Mesenchymal stem cell (in vitro differentiated cells and primary cell): ENCODE measurements at regions not wholly inside any gene's neighbourhood (a gene's known extent, or its start where the extent isn't known, plus 50 kb on each side); places are given as distances from the start of the nearest gene placed in this dataset.

ENCODE experiments used
- DNase-seq: peaks from one replicate; pipeline ENCODE4 v3.0.0-alpha.2; 2013
- H2AFZ ChIP-seq: one replicate; pipeline ENCODE4 v1.6.1; 2013; ENCODE audit warnings: low read depth, mild to moderate bottlenecking, control low read depth, inconsistent platforms, low read length, moderate library complexity
- H2AK5ac ChIP-seq: 2 replicates; pipeline ENCODE4 v1.6.1; 2013; ENCODE audit warnings: low read length, moderate library complexity, mild to moderate bottlenecking, inconsistent platforms; ENCODE audit not compliant: severe bottlenecking
- H2BK120ac ChIP-seq: one replicate; pipeline ENCODE4 v1.6.1; 2013; ENCODE audit warnings: low read depth, mild to moderate bottlenecking, inconsistent platforms, low read length, moderate library complexity
- H2BK12ac ChIP-seq, 2 experiments: one replicate each; pipeline ENCODE4 v1.6.1; 2013; ENCODE audit warnings: inconsistent platforms in 2 of 2, low read length in 2 of 2, mild to moderate bottlenecking in 2 of 2, moderate library complexity in 2 of 2, control low read depth in 1 of 2
- H2BK15ac ChIP-seq: one replicate; pipeline ENCODE4 v1.6.1; 2013; ENCODE audit warnings: mild to moderate bottlenecking, low read depth, inconsistent platforms; ENCODE audit not compliant: poor library complexity, severe bottlenecking
- H2BK5ac ChIP-seq: 2 replicates; pipeline ENCODE4 v1.6.1; 2013; ENCODE audit warnings: low read depth, mild to moderate bottlenecking, low read length, control low read depth, inconsistent platforms; ENCODE audit not compliant: poor library complexity, severe bottlenecking
- H3K14ac ChIP-seq, 2 experiments: one replicate each; pipeline ENCODE4 v1.6.1; 2013; ENCODE audit warnings: inconsistent platforms in 2 of 2, low read length in 2 of 2, control low read depth in 1 of 2, mild to moderate bottlenecking in 1 of 2, moderate library complexity in 1 of 2
- H3K18ac ChIP-seq, 2 experiments: one replicate each; pipeline ENCODE4 v1.6.1; 2013; ENCODE audit warnings: inconsistent platforms in 2 of 2, low read length in 2 of 2, control low read depth in 1 of 2, low read depth in 1 of 2, mild to moderate bottlenecking in 1 of 2
- H3K23ac ChIP-seq, 2 experiments: one replicate each; pipeline ENCODE4 v1.6.1; 2013; ENCODE audit warnings: inconsistent platforms in 2 of 2, low read length in 2 of 2, mild to moderate bottlenecking in 2 of 2, moderate library complexity in 2 of 2, control low read depth in 1 of 2
- H3K27ac ChIP-seq: 2 replicates; pipeline ENCODE4 v1.5.1; 2013; ENCODE audit warnings: mild to moderate bottlenecking, moderate library complexity, low read length, control low read depth, inconsistent platforms; ENCODE audit not compliant: poor library complexity, severe bottlenecking
- H3K27me3 ChIP-seq, 2 experiments: 2 replicates each; pipeline versions ENCODE4 v1.6.1 to v1.7.0; 2013; ENCODE audit warnings: low read length in 2 of 2, mild to moderate bottlenecking in 2 of 2, moderate library complexity in 2 of 2, control low read depth in 1 of 2, inconsistent platforms in 1 of 2; ENCODE audit not compliant: control insufficient read depth in 1 of 2, insufficient read depth in 1 of 2
- H3K36me3 ChIP-seq, 2 experiments: 2 replicates each; pipeline versions ENCODE4 v1.6.1 to v1.7.0; 2013; ENCODE audit warnings: low read length in 2 of 2, control low read depth in 1 of 2, inconsistent platforms in 1 of 2, low read depth in 1 of 2, mild to moderate bottlenecking in 1 of 2; ENCODE audit not compliant: insufficient read depth in 2 of 2, control insufficient read depth in 1 of 2
- H3K4ac ChIP-seq, 2 experiments: one replicate each; pipeline ENCODE4 v1.6.1; 2013; ENCODE audit warnings: inconsistent platforms in 2 of 2, low read length in 2 of 2, mild to moderate bottlenecking in 2 of 2, moderate library complexity in 2 of 2, control low read depth in 1 of 2, low read depth in 1 of 2
- H3K4me1 ChIP-seq: 2 replicates; pipeline ENCODE4 v1.6.1; 2013; ENCODE audit warnings: low read depth, low read length, control low read depth; ENCODE audit not compliant: control insufficient read depth, insufficient read depth
- H3K4me2 ChIP-seq: 2 replicates; pipeline ENCODE4 v1.6.1; 2013; ENCODE audit warnings: low read length, mild to moderate bottlenecking, inconsistent platforms; ENCODE audit not compliant: poor library complexity, severe bottlenecking
- H3K4me3 ChIP-seq, 2 experiments: 2 replicates each; pipeline versions ENCODE4 v1.5.1 to v1.7.0; 2013; ENCODE audit warnings: low read length in 2 of 2, mild to moderate bottlenecking in 2 of 2, control low read depth in 1 of 2, low read depth in 1 of 2; ENCODE audit not compliant: insufficient read depth in 1 of 2
- H3K79me1 ChIP-seq: replicated peaks from 2 replicates; pipeline ENCODE4 v1.6.1; 2013; ENCODE audit warnings: mild to moderate bottlenecking, control low read depth, low read length, inconsistent platforms; ENCODE audit not compliant: poor library complexity, severe bottlenecking
- H3K9ac ChIP-seq: 2 replicates; pipeline ENCODE4 v1.7.0; 2013; ENCODE audit warnings: mild to moderate bottlenecking, low read length, moderate library complexity
- H3K9me3 ChIP-seq: 2 replicates; pipeline ENCODE4 v1.7.0; 2013; ENCODE audit warnings: mild to moderate bottlenecking, low read length; ENCODE audit not compliant: control insufficient read depth
- H4K8ac ChIP-seq: one replicate; pipeline ENCODE4 v1.6.1; 2013; ENCODE audit warnings: inconsistent platforms, mild to moderate bottlenecking, low read length, moderate library complexity
- H4K91ac ChIP-seq: one replicate; pipeline ENCODE4 v1.6.1; 2013; ENCODE audit warnings: mild to moderate bottlenecking, low read length, inconsistent platforms
- WGBS: methylation state at CpG from one replicate; pipeline ENCODE4 v1.1.7; 2013; ENCODE audit warnings: mixed read lengths; 5-methylcytosine and 5-hydroxymethylcytosine counted together

DNA sequence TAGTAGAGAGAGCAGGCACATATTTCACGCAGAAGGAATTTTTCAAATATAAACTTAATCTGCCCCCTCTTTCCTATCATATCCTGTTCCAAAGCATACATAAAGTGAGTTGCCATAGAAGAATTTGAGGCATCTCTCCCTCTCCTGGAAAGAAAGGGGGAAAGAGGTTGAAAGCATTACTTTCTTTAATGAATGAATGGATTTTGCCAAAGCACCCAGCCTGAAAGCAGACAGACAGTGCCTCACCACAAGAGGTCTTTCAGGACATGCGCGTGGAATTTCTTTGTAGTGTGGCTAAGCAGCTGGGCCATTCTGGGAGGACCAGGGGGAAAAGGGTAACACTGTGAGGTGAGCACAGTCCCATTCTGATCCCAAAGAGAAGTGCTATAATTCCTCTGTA, 651.4 kb downstream of the IQCM start:
- H2AFZ ChIP-seq, result no peak overlapping the region
- H3K79me1 ChIP-seq, result no peaks in the 10 kb centered on the region
- peak; percentile 29 for DNase-seq
- H3K27ac ChIP-seq, result peak overlapping the region; percentile 99
- H3K4me1 ChIP-seq, result no peaks in the 10 kb centered on the region
- no peak overlapping the region for H2BK12ac ChIP-seq
- H2AK5ac ChIP-seq, result peak overlapping the region; percentile 95
- WGBS, result 30% methylated on average over 2 of the region's 3 CpGs
- H3K4me3 ChIP-seq, result no peak overlapping the region
- no peak overlapping the region for H3K14ac ChIP-seq
- no peaks in the 10 kb centered on the region for H3K27me3 ChIP-seq
- H2BK120ac ChIP-seq, result peak overlapping the region; percentile 49
- no peak overlapping the region for H2BK15ac ChIP-seq
- H3K23ac ChIP-seq, result no peak overlapping the region
- H3K4me2 ChIP-seq, result peak overlapping the region; percentile 22
- no peak overlapping the region for H3K4ac ChIP-seq
- H3K36me3 ChIP-seq, result no peaks in the 10 kb centered on the region
- no peak overlapping the region for H4K91ac ChIP-seq
- no peak overlapping the region for H3K9ac ChIP-seq
- no peak overlapping the region for H4K8ac ChIP-seq
- peak overlapping the region; percentile 99 for H2BK5ac ChIP-seq
- no peak overlapping the region for H3K18ac ChIP-seq
- H3K9me3 ChIP-seq, result no peaks in the 10 kb centered on the region

DNA sequence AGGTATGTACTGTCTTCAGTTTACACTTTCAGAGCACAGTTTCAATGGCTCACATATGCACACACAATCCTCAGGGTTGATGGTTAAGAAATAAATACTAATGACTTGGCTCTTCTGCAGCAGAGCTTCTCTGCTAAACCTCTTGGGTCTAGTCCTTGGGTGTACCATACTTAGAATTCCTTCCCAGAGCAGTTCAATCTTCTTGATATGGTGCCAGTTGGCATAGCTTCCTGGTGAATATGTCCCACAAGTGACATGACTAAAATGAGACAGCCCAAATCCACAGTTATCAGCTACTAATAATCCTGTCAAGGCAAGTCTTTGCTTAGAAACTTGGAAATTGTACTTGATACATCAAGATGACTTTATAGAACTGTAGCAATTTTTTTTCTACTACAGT, 654.4 kb downstream of the IQCM start:
- no peak overlapping the region for H3K4me2 ChIP-seq
- H4K8ac ChIP-seq, result no peak overlapping the region
- no peak overlapping the region for H2BK5ac ChIP-seq
- H3K27ac ChIP-seq, result no peak overlapping the region
- H3K9me3 ChIP-seq, result no peaks in the 10 kb centered on the region
- H2BK12ac ChIP-seq, result no peak overlapping the region
- no peak overlapping the region for H3K18ac ChIP-seq
- H3K14ac ChIP-seq, result no peak overlapping the region
- H3K23ac ChIP-seq, result no peak overlapping the region
- DNase-seq, result no peak
- H3K36me3 ChIP-seq, result no peaks in the 10 kb centered on the region
- H2AFZ ChIP-seq, result no peak overlapping the region
- no peak overlapping the region for H2BK120ac ChIP-seq
- no peak overlapping the region for H3K4me3 ChIP-seq
- no peak overlapping the region for H3K9ac ChIP-seq
- H3K79me1 ChIP-seq, result no peaks in the 10 kb centered on the region
- no peak overlapping the region for H2AK5ac ChIP-seq
- H3K4ac ChIP-seq, result no peak overlapping the region
- H3K4me1 ChIP-seq, result no peaks in the 10 kb centered on the region
- H2BK15ac ChIP-seq, result no peak overlapping the region
- H4K91ac ChIP-seq, result no peak overlapping the region
- no peaks in the 10 kb centered on the region for H3K27me3 ChIP-seq

DNA sequence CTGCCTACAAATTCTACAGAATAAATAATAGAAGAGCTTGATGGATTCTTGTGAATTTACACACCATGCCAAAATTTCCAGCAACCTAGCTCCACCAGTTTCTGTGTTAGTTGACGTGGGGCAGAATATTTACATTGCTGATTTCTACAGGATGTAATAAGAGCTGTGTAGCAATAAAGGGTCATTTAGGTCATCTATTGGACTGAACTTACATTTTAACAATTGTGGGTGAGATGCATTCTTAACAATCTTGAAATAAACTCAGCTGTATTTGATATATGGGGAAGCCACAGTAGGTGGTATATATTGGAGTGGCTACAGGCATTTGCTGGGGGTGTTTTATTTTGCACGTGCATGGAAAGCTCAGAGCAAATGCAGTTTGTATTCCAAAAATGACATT, 655.3 kb downstream of the IQCM start:
- H2BK5ac ChIP-seq, result no peak overlapping the region
- H4K91ac ChIP-seq, result no peak overlapping the region
- H3K23ac ChIP-seq, result no peak overlapping the region
- H3K79me1 ChIP-seq, result no peaks in the 10 kb centered on the region
- no peak overlapping the region for H3K9ac ChIP-seq
- H3K14ac ChIP-seq, result no peak overlapping the region
- no peak overlapping the region for H3K18ac ChIP-seq
- H3K27ac ChIP-seq, result no peak overlapping the region
- H3K4me3 ChIP-seq, result no peak overlapping the region
- H2BK12ac ChIP-seq, result no peak overlapping the region
- peak overlapping the region; percentile 63 for H2AK5ac ChIP-seq
- H3K4me1 ChIP-seq, result no peaks in the 10 kb centered on the region
- DNase-seq, result no peak
- H3K27me3 ChIP-seq, result no peaks in the 10 kb centered on the region
- H3K9me3 ChIP-seq, result no peaks in the 10 kb centered on the region
- WGBS, result 78% methylated on average over 2 of the region's 2 CpGs
- no peak overlapping the region for H4K8ac ChIP-seq
- H2BK120ac ChIP-seq, result no peak overlapping the region
- no peak overlapping the region for H3K4ac ChIP-seq
- H2AFZ ChIP-seq, result no peak overlapping the region
- H3K36me3 ChIP-seq, result no peaks in the 10 kb centered on the region
- no peak overlapping the region for H3K4me2 ChIP-seq
- no peak overlapping the region for H2BK15ac ChIP-seq

DNA sequence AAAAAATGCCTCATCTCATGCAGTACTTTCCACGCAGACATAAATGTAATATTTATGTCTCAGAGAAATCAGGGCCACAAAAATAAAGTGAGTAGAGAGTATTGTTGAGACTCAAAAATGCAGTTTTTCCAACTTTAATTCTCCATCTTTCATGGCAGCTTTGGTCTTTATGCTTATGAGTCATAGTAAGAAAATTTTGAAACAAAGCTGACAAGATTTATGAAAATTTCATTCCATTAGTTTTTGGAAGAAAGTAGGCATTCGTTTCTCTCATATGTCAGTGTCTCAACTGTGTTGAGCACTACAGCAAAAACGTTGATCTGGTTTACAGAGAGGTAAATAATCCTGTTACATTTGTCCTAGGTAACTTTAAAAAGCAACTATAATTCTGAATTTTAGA, 656.8 kb downstream of the IQCM start:
- Histone ChIP-seq H3K9ac (no peak overlapping the region), H4K8ac (no peak overlapping the region), H3K4ac (no peak overlapping the region), H2BK120ac (no peak overlapping the region), H3K4me3 (no peak overlapping the region), H3K23ac (no peak overlapping the region), H3K14ac (no peak overlapping the region), H2BK15ac (no peak overlapping the region), H2AFZ (no peak overlapping the region), H3K18ac (no peak overlapping the region), H3K79me1 (no peaks in the 10 kb centered on the region), H2AK5ac (no peak overlapping the region), H3K27ac (no peak overlapping the region), H2BK5ac (no peak overlapping the region), H4K91ac (no peak overlapping the region), H3K36me3 (no peaks in the 10 kb centered on the region), H3K4me2 (no peak overlapping the region), H3K27me3 (no peaks in the 10 kb centered on the region), H2BK12ac (no peak overlapping the region), H3K4me1 (no peaks in the 10 kb centered on the region), H3K9me3 (no peaks in the 10 kb centered on the region)
- no peak for DNase-seq
- WGBS, result 43% methylated on average over 1 of the region's 3 CpGs
